NCI-H748 (cell line): ENCODE measurements at regions not wholly inside any gene's neighbourhood (a gene's known extent, or its start where the extent isn't known, plus 50 kb on each side); places are given as distances from the start of the nearest gene placed in this dataset.

Experiments used
- DNase-seq: peaks from one replicate; lab custom pipeline; 2025; ENCODE audit not compliant: unreplicated experiment; lab: John Stamatoyannopoulos, UW

- DNase-seq: no peak
Measured at GRCh38 chr2:220152281-220152935, 525.0 kb downstream of the SLC4A3 start.

- no peak for DNase-seq
Measured at GRCh38 chr2:220153118-220153517, 525.7 kb downstream of the SLC4A3 start.

- DNase-seq: no peak
Measured at GRCh38 chr2:220154304-220154703, 526.9 kb downstream of the SLC4A3 start.

- DNase-seq: no peak
Measured at GRCh38 chr2:220157312-220157711, 529.9 kb downstream of the SLC4A3 start.

GRCh38 chr2:220159738-220160137, 532.3 kb downstream of the SLC4A3 start:
- DNase-seq: no peak

- no peak for DNase-seq
Measured at GRCh38 chr2:220162320-220162719, 534.9 kb downstream of the SLC4A3 start.

- no peak for DNase-seq
Measured at GRCh38 chr2:220163486-220163885, 536.1 kb downstream of the SLC4A3 start.

GRCh38 chr2:220165401-220165800, 538.0 kb downstream of the SLC4A3 start:
- peak; percentile 94 for DNase-seq

GRCh38 chr2:220166616-220167015, 539.2 kb downstream of the SLC4A3 start:
- no peak for DNase-seq

GRCh38 chr2:220167956-220168355, 540.5 kb downstream of the SLC4A3 start:
- DNase-seq: no peak

- DNase-seq: no peak
Measured at GRCh38 chr2:220168891-220169546, 541.6 kb downstream of the SLC4A3 start.

- no peak for DNase-seq
Measured at GRCh38 chr2:220174826-220175225, 547.4 kb downstream of the SLC4A3 start.

- DNase-seq: no peak
Measured at GRCh38 chr2:220175967-220176366, 548.5 kb downstream of the SLC4A3 start.

GRCh38 chr2:220178991-220179695, 551.7 kb downstream of the SLC4A3 start:
- peak; percentile 26 for DNase-seq

- no peak for DNase-seq
Measured at GRCh38 chr2:220181165-220181564, 553.7 kb downstream of the SLC4A3 start.

- DNase-seq: no peak
Measured at GRCh38 chr2:220182790-220183189, 555.4 kb downstream of the SLC4A3 start.

- no peak for DNase-seq
Measured at GRCh38 chr2:220185766-220186305, 558.4 kb downstream of the SLC4A3 start.

- DNase-seq: no peak
Measured at GRCh38 chr2:220188031-220188430, 560.6 kb downstream of the SLC4A3 start.

GRCh38 chr2:220191031-220191430, 563.6 kb downstream of the SLC4A3 start:
- DNase-seq: no peak

- DNase-seq: no peak
Measured at GRCh38 chr2:220191737-220192136, 564.3 kb downstream of the SLC4A3 start.

GRCh38 chr2:220192994-220193753, 565.7 kb downstream of the SLC4A3 start:
- no peak for DNase-seq
